Lower leg skin (tissue), 4 donors: ENCODE measurements at regions not wholly inside any gene's neighbourhood (a gene's known extent, or its start where the extent isn't known, plus 50 kb on each side); places are given as distances from the start of the nearest gene placed in this dataset.

ENCODE experiments used
- DNase-seq, 2 donors: peaks; one replicate each; pipeline ENCODE4 v3.0.0-alpha.2; 2019; ENCODE audit warnings: low spot score in 2 of 2
- H3K4me3 ChIP-seq: fragments of 200-600 bp; sonication (generic); 2 replicates; pipeline ENCODE4 v1.5.1; 2017; ENCODE audit warnings: mild to moderate bottlenecking, low read depth; ENCODE audit not compliant: poor library complexity, severe bottlenecking
- CTCF ChIP-seq, 3 donors: fragments of 450-650 bp; IDR thresholded peaks; one replicate each; pipeline ENCODE4 v1.5.1; 2016; ENCODE audit warnings: antibody characterized with exemption in 3 of 3, mild to moderate bottlenecking in 3 of 3, moderate library complexity in 2 of 3
- POLR2A ChIP-seq, 2 donors: fragments of 450-650 bp; IDR thresholded peaks; one replicate each; pipeline ENCODE4 v1.6.1; 2016 to 2017; ENCODE audit warnings: antibody characterized with exemption in 2 of 2, mild to moderate bottlenecking in 1 of 2, moderate library complexity in 1 of 2
- WGBS, 2 donors: methylation state at CpG; one replicate each; pipeline ENCODE4 v1.1.5; 2018; 5-methylcytosine and 5-hydroxymethylcytosine counted together
- intact Hi-C: fragments of 100-400 bp; cut with DNase I; formaldehyde crosslinking; loops from one replicate; pipeline ENCODE4 v1.15.0; 2023; ENCODE audit warnings: low total_unique reads

GRCh38 chr12:125324861-125325490 lies 259.7 kb downstream of the AACS start:
- 55 to 61% methylated on average over 9 of the region's 9 CpGs for WGBS, 2 donors
- no peak for TF ChIP-seq CTCF (IDR thresholded peaks at IDR 0.05)
- no peak for TF ChIP-seq POLR2A (IDR thresholded peaks at IDR 0.05)
- intact Hi-C loops, result no loop called here
- no peak for DNase-seq
- no peak overlapping the region for H3K4me3 ChIP-seq

- no peak overlapping the region for H3K4me3 ChIP-seq
- intact Hi-C loops, result no loop called here
- TF ChIP-seq CTCF (IDR thresholded peaks at IDR 0.05) (no peak), POLR2A (IDR thresholded peaks at IDR 0.05) (no peak)
- DNase-seq, result peak in 1 of 2 donors; percentile 76
- WGBS, 2 donors, result 78 to 84% methylated on average over 16 of the region's 16 CpGs
Measured at GRCh38 chr12:125329239-125330102, 264.2 kb downstream of the AACS start.

- H3K4me3 ChIP-seq, result no peak overlapping the region
- intact Hi-C loops, result no loop called here
- WGBS, 2 donors, result 0 to 1% methylated on average over 27 to 30 of the region's 30 CpGs
- TF ChIP-seq POLR2A (IDR thresholded peaks at IDR 0.05) (no peak), CTCF (IDR thresholded peaks at IDR 0.05) (no peak)
- DNase-seq, result peak; percentile 18 to 88
Measured at GRCh38 chr12:125330645-125331341, 265.6 kb downstream of the AACS start.

- peak in 1 of 2 donors; percentile 45 for DNase-seq
- TF ChIP-seq CTCF (IDR thresholded peaks at IDR 0.05), result no peak
- no peak for TF ChIP-seq POLR2A (IDR thresholded peaks at IDR 0.05)
- 29 to 32% methylated on average over 16 of the region's 16 CpGs for WGBS, 2 donors
- intact Hi-C loops, result no loop called here
- H3K4me3 ChIP-seq, result no peak overlapping the region
Measured at GRCh38 chr12:125331342-125332052, 266.3 kb downstream of the AACS start.

- intact Hi-C loops, result no loop called here
- no peak overlapping the region for H3K4me3 ChIP-seq
- TF ChIP-seq CTCF (IDR thresholded peaks at IDR 0.05) (no peak), POLR2A (IDR thresholded peaks at IDR 0.05) (no peak)
- WGBS, 2 donors, result 66 to 68% methylated on average over 11 of the region's 11 CpGs
- peak in 1 of 2 donors; percentile 28 for DNase-seq
Measured at GRCh38 chr12:125332900-125333299, 267.7 kb downstream of the AACS start.
